HG03097 (cell line): ENCODE measurements at regions not wholly inside any gene's neighbourhood (a gene's known extent, or its start where the extent isn't known, plus 50 kb on each side); places are given as distances from the start of the nearest gene placed in this dataset.
"Not testable (repeated sequence)": the region's sequence is repeated elsewhere in the genome, so short reads cannot be mapped to it uniquely, and the experiment has no call there.

Experiments used
- ATAC-seq: cut with Tn5 transposase; IDR thresholded peaks from one replicate; pipeline ENCODE4 v1.9.1; 2021; ENCODE audit not compliant: unreplicated experiment, low FRiP score

DNA sequence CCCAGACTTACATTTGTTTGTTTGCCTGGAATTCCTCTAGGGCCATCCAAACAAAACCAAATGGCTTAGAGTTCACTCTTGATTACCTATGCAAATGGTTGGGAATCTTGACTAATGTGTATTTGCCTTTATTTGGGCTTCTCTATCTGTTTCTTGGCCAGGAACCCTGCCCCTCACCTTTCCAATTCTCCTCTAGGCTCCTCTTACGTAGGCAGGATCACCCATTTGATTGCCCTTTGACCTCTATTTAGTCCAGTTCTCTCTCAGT is 123.0 kb upstream of the DYRK2 start:
- no peak for ATAC-seq

DNA sequence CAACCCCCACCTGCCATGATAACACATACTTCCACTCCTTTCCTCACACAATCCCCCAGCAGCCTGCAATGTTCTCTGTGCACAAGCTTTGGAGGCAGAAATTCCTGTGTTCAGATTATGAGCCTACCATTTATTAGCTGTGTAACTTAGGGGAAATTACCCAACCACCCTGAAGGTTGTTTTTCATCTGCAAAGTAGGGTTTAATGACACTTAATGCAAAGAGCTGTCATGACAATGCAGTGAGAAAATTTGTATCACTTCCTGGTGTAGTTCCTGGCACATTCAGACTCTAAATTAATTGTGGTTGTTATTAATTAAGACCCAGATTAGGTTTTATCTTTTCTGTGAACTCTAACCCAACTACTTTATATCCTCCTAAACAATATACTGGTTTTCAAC is 122.4 kb upstream of the DYRK2 start:
- ATAC-seq: no peak

DNA sequence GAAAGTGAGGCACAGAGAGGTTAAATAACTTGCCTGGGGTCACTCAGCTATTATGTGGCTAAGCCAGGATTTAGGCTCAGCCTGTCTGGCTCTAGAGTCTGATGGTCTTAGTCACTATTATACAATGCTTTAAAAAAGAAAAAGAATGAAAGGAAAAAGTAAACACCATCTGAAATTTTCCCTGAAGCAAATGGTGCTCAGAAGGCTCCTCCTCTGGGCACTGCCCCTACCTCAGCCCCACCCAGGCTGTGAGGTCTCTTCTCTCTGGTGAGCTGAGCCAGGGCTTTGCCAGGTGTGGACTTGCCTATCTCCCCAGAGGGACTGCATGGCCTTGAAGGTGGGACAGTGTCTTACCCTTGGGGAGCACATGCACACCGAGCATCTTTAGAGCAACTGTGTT is 117.5 kb upstream of the DYRK2 start:
- ATAC-seq: no peak

DNA sequence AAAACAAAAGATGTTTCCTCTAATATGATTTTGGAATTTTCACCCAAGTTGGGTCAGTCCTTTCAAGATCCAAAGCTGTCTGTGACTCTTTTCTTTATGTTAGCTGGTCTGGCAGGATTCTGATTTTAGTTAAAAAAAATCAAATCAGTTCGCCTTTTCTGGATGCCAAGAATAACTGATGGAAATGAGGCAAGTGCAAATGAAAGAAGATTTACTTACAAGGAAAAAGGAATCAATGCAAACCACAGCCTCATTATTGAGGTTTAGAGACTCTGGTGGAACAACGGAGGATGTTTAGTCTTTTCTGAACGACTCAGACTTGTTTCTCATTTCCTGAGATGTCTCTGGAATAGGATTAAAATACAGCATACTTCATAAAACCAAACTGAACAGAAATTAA is 117.0 kb upstream of the DYRK2 start:
- no peak for ATAC-seq

DNA sequence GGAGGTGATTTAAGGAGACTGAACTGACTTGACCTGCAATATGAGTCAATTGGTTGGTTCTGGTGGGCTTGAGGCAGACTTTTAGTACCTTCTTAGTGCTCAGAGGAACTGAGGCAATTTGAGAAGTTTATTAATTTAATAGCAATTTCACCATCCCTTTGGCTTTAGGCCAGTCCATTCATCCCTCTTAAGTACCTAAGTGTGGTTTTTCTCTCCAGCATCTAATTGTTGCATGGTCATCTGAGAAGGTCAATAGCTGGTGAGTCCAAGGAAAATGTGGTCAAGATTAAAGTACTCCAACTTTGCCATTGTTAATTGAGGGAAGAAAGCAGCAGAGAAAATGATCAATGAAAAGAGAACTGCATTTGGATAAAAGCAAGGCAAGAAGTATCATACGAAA is 115.4 kb upstream of the DYRK2 start:
- no peak for ATAC-seq

DNA sequence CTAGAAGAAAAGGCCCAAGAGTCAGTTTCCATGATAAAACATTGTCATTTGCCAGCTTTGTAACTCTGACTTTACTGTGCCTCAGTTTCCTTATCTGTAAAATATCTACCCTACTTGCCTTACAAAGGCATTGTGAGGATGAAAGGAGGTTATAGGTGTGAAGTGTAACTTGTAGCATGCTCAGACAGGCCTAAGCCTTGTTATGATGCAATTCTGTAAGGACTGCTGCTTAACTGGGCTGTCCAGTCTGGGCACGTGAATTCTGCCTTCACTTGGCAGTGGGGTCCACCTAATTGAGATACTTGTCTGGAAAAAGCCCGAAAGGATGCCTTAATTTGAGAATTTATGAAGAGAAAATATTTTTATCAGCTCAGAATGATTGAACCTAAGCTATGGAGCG is 114.5 kb upstream of the DYRK2 start:
- no peak for ATAC-seq

DNA sequence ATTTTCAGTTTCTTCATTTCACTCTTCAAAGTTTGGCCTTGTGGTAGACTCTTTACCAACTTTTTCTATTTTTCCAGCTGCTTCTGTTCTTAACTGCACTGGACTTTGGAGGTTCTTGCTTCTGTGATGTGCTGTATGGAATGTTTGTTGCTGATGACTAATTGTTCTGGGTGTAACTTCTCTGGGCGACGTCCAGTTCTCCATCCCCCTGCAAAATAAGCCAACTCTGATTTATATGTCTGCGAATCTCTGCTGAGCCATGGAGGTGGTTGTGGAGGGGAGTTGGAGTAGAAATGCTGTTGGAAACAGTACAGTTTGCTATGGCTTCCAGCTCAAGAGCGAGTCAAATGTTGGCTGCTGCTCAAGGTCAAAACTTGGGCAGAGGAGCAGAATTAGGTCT is 113.9 kb upstream of the DYRK2 start:
- no peak for ATAC-seq

DNA sequence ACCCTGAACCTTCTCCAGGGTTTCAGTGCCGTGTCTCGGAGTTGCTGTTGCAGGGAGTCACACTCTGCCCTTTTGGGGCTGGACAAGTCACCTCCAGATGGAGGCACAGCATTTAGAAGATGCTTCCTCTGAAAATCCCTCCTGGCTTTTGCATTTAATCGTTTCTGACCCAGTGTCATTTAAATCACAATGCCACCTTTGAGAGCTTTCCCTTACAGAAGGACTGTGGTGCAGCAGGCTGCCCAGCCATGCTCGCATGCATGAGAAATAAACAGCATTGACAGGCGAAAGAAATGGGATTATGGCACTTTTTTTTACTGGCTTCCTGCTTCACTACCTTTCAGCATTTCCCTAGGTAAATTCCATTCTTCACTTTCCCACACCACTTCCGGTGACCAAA is 113.4 kb upstream of the DYRK2 start:
- ATAC-seq: no peak

DNA sequence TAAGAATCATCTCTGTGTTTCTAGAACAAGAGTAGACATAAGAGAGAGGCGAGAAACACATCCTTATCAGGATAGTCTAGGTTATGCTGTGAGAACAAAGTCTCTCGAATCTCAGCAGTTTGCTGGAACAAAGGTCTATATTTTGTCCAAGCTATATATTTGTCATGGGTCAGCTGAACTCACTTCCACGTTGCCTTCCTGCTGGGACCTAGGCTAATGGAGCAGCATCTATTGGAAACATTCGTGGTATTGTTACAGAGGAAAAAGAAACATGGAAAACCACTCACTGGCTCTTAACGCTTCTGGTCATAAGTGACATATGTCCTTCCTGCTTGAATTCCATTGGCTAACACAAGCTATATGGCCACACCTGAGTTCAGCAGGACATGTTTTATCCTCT is 112.6 kb upstream of the DYRK2 start:
- no peak for ATAC-seq

DNA sequence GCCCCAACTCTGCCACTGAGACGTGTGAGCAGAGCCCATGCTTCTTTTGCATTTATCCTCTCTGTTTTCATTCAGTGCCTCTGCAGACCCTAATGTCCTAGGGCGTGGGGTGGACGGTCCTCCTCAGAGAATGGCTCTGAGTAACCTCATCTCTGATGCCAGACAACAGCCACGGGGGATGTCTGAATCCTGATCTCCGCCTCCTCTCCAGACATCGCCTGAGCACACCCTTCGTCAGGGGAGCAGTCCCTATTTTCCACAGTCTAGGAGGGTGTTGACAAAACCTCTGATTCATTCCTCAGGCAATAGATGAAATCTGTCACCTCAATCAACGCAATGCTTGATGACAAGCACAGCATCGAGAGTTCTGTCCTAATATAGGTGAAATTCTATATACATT is 109.2 kb upstream of the DYRK2 start:
- no peak for ATAC-seq

DNA sequence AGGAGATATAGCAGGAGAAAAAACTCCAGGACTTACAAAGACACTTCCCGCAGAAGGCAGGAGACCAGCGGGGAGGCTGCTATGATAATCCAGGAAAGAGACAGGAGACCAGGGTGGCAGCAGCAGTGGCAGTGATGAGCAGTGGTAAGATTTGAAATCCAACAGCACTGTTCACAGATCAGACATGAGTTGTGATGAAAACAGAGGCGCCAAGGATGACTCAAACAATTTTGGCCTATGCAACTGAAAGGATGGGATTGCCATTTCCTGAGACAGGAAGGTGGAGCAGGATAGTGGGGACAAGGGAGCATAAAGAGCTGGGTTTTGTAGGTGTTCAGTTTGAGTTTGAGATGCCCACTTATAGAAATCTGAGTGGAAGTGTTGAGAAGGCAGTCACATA is 108.6 kb upstream of the DYRK2 start:
- ATAC-seq: no peak

DNA sequence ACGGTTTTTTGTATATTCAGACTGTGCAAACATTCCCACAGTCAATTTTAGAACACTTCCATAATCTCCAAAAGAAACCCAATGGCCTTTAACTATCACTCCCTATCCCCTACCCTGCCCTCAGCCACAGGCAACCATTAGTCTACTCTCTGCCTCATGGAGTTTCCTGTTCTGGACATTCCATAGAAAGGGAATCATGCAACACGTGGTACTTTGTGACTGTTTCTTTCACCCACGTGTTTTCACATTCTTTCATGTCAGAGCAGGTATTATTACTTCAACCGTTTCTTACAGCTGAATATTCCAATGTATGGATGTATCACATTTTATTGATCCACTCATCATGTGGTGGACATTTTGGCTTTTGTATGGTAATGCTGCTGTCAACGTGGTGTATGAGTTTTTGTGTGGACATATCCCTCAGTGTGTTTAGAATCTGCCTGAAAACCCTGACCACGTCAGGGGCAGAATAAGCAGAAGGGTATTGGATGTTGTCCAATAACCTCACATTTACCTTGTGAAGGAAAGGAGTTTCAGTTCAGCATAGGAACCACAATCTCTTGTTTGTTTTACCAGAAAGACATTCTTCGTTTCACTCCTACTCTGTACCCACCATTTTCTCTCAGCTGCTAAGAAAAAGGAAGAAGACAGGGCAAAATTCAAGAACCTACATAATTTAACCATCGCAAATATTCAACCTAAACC is 107.5 kb upstream of the DYRK2 start:
- ATAC-seq: no peak

DNA sequence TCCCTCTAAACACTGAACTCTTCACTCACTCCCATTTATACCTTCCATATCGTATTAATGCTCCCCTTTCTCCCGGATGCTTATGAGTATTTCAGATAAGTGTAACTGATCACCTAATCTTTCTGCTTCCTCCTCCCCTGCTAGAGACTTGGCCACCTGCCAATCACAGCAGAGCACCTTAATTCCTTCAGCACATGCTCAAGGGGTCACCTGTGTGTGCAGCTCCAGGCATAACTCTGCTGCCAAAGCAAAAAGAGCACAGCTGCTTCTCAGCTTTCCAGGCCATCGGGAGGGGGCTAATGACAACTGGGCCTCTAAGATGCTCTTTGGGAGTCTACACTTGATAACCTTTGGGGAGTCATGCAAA is 106.9 kb upstream of the DYRK2 start:
- no peak for ATAC-seq

DNA sequence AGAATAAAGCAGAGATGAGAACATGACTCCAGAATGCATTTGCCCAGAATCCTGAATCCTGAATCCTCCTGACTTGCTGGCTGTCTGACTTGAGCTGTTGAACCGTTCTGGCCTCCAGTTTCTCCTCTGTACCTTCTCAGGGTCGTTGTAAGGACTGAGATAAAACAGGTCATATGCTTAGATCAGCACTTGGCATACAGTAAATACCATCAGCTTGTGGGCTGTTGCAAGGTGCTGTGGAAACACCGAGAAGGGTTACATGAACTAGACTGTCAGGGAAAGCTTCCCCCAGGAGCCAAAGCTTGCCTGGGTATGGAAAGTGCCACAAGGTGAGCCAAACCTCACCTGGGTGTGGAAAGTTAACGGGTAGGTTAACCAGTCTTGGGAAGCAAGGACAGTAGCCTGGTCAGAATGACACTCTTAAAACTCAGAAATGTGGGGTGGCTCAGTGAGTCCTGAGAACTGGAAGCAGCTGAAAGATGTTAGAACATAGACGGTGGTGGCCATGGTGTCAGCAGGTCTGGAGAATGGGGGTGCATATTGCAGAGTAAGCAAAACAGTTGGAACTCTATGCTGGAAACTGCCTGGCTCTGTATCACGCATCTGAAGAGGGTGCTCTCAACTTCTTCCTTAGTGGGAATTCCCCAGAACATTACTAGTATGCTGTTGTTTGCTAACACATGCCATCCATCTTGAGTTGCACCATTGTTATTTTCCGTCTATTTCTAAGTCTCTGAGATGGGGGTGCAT is 105.3 kb upstream of the DYRK2 start:
- ATAC-seq: no peak

DNA sequence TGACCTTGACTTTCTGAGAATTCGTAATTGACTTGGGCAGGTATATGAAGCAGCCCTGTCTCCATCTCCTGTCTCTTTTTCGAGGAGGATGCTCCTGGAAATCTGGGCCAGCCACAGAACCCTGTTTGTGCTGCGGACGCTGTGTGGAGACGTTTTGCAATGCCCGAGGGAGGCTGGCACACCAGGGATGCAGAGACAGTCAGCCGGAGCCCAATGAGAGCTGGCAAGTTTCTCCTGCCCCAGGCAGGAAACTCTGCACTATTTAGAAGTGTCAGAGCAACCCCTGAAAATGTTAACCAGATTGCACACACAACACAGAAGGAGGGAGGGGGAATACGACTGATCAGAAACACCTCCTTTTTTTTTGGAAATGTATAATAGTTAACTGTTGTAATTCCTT is 103.2 kb upstream of the DYRK2 start:
- ATAC-seq: no peak

DNA sequence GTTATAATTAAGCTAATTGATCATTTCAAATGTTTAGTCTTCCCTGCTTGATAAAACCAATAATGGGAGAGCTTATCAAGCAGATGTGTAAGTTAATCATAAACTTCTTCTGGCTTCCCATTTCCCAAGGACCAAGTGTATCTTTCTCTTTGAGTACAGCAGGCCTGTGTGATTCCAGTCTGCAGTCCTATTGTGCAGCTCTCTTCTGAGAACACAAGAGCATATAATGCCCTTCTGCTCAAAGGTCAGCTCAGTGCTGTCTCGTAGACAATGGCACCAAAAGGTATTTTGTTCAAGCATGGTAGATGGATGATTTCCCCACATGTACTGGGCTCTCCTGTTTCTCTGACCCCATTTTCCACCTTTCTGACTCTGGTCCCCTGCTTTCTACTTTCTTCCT is 101.8 kb upstream of the DYRK2 start:
- ATAC-seq: no peak

DNA sequence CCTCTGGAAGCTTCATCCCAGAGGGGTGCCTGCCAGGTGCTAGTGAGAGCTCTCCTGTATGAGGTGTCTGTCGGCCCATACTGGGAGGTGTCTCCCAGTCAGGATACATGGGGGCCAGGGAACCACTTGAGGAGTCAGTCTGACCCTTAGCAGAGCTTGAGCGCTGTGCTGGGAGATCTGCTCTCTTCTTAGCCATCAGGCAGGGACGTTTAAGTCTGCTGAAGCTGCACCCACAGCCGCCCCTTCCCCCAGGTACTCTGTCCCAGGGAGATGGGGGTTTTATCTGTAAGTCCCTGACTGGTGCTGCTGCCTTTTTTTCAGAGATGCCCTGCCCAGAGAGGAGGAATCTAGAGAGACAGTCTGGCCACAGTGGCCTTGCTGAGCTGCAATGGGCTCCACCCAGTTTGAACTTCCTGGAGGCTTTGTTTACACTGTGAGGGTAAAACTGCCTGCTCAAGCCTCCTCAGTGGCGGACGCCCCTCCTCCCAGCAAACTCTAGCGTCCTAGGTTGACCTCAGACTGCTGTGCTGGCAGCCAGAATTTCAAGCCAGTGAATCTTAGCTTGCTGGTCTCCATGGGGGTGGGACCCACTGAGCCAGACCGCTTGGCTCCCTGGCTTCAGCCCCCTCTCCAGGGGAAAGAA is 93.3 kb upstream of the DYRK2 start:
- ATAC-seq: not testable (repeated sequence)

DNA sequence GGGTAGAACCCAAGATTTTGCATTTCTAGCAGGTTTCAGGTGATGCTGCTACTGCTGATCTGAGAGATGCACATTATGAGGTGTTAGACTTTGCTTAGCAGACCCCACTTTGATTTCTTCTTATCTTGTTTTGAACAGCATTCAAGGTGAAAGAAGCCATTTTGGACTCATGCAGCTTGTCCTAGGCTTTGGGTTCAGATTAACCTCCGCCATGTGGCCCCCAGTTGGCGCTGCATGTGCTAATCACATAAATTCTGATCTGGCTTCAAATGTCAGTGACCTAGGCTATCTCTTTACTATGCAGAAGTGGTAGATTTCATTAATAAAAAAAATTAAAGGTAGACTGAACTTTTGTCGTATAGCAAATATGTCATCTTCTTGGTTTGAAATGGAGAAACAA is 89.8 kb upstream of the DYRK2 start:
- no peak for ATAC-seq

DNA sequence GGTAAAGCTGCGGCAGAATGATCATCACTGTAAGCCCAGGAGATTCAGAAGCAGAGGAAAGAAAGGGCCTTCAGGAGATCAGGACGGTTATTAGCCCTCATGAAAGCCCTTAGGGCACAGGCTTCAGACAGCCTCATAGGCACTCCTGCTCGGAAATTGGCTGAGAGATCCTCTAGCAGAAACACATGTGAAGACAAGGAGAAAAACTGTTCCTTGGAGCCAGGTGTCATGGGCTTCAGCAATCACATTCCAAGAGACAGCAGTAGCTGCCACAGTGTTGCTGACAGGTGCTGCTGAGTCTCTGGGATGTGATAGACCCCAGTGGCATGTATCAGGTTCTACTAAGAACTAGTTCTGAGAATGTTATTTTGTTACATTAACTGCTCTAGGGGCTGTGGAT is 88.8 kb upstream of the DYRK2 start:
- ATAC-seq: no peak

DNA sequence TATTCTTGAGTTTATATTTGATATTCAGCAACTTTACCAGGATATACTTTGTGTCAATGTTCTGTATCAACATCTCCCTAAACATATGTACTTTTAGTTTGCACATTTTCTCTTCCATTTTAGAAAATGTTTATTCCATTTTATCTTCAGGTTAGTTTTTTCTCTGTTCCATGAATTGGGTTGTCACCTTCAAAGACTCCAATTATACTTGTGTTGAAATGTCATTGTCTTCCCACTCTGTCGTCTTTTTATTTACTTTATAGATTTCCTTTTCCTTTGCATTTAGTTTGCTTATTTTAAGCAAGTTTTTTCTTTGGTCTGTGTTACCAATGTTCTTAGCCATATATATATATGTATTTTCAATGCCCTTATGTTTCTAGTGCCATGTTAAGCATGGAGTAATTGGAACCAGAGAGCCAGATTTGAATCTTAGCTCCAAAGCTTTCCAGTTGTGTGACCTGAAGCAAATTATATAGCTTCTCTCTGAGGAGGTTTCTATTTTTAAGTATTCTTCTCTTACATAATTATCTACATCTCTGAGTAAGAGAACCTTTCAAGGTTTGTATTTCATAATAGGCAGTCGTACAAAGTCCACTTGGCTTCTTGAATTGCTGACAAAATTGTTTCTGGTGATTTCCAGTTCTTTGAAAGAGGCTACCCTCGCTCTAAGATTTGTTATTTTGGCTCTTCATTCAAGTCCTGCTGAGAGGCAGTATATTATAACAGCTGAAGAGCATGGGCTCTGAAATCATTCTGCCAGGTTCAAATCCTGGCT is 85.8 kb upstream of the DYRK2 start:
- ATAC-seq: no peak

DNA sequence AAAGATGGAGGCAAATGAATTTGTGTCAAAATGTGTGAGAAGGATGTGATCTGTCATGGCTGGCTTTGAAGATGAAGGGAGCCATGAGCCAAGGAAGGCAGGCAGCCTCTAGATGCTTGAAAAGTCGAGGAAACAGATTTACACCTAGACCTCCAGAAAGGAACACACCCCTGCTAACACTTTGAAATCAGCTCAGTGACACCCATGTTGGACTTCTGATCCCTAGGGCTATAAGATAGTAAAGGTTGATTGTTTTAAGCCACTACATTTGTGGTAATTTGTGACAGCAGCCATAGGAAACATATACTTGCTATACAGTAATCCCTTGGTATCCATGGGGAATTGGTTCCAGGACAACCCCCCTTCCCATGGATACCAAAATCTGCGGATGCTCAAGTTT is 80.5 kb upstream of the DYRK2 start:
- no peak for ATAC-seq

DNA sequence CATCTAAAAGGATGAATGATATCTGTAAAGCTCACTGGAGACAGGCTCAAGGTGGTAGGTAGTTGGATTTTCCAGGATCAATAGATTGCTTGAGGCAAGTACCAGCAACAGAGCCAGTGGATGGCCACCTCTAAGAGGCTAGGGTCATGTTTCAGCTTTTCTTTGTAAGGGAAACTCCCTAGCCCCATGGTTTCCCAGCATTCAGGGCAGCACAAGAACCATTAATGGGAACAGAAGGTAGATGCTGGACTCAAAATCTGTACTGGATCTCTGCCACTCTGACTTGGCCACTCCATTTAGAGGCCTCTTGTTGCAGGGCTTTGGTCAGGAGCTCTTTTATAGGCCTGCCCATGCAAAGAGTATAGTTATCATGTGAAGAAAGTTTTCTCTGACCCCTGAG is 76.1 kb upstream of the DYRK2 start:
- ATAC-seq: no peak
